Aorta (tissue), 5 donors: ENCODE measurements at regions not wholly inside any gene's neighbourhood (a gene's known extent, or its start where the extent isn't known, plus 50 kb on each side); places are given as distances from the start of the nearest gene placed in this dataset.
"Not testable (repeated sequence)": the region's sequence is repeated elsewhere in the genome, so short reads cannot be mapped to it uniquely, and the experiment has no call there.

Source experiments
- ATAC-seq: fragments of 200-7000 bp; cut with Tn5 transposase; one replicate; pipeline ENCODE4 v1.9.1; 2022; ENCODE audit warnings: moderate library complexity; ENCODE audit not compliant: low FRiP score
- DNase-seq, 2 donors: peaks; one replicate each; pipeline ENCODE4 v3.0.0-alpha.2; 2020
- H3K27ac ChIP-seq, 2 donors: one replicate each; pipeline ENCODE4 v1.5.1; 2013; ENCODE audit warnings: low read length in 2 of 2, mild to moderate bottlenecking in 2 of 2, moderate library complexity in 2 of 2, control low read depth in 1 of 2, inconsistent platforms in 1 of 2, low read depth in 1 of 2
- H3K27me3 ChIP-seq, 2 donors: one replicate each; pipeline ENCODE4 v1.6.1; 2013; ENCODE audit warnings: control low read depth in 1 of 2, low read length in 1 of 2, mild to moderate bottlenecking in 1 of 2, moderate library complexity in 1 of 2; ENCODE audit not compliant: insufficient read depth in 2 of 2, control insufficient read depth in 1 of 2
- H3K36me3 ChIP-seq, 2 donors: one replicate each; pipeline ENCODE4 v1.6.1; 2013; ENCODE audit warnings: control low read depth in 1 of 2, low read length in 1 of 2, mild to moderate bottlenecking in 1 of 2; ENCODE audit not compliant: insufficient read depth in 2 of 2, control insufficient read depth in 1 of 2
- H3K4me1 ChIP-seq, 2 donors: one replicate each; pipeline ENCODE4 v1.6.1; 2013; ENCODE audit warnings: low read length in 2 of 2, control low read depth in 1 of 2, mild to moderate bottlenecking in 1 of 2, moderate library complexity in 1 of 2; ENCODE audit not compliant: insufficient read depth in 2 of 2, control insufficient read depth in 1 of 2
- H3K4me3 ChIP-seq, 2 donors: one replicate each; pipeline ENCODE4 v1.5.1; 2013; ENCODE audit warnings: low read length in 2 of 2, control low read depth in 1 of 2, mild to moderate bottlenecking in 1 of 2
- H3K9me3 ChIP-seq: one replicate; pipeline ENCODE4 v1.6.1; 2013; ENCODE audit warnings: mild to moderate bottlenecking, low read length; ENCODE audit not compliant: control insufficient read depth
- WGBS, 2 donors: extraction: QIAGEN DNeasy Blood & Tissue Kit; methylation state at CpG; one replicate each; pipeline ENCODE4 v1.1.7; 2013; 5-methylcytosine and 5-hydroxymethylcytosine counted together
- intact Hi-C, 2 donors: fragments of 100-400 bp; cut with DNase I; formaldehyde crosslinking; loops; one replicate each; pipeline versions ENCODE4 v1.14.2 to v1.15.0; 2022
- donor health status: healthy with polysubstance abuse.
- donor health status: Bipolar disorder and iron deficiency.
- donor health status: DM: no; HTN: no; CAD: no.
- donor health status: DM: no; HTN: no; CAD: no.
- donor health status: DM: yes; HTN: yes; CAD: no.

- WGBS, 2 donors, result 31 to 32% methylated on average over 9 of the region's 9 CpGs
- no peak overlapping the region for H3K27ac ChIP-seq
- no peaks in the 10 kb centered on the region for H3K4me1 ChIP-seq
- DNase-seq (no peak), ATAC-seq (no peak)
- H3K9me3 ChIP-seq, result no peaks in the 10 kb centered on the region
- intact Hi-C loops, result no loop called here
- no peaks in the 10 kb centered on the region for H3K27me3 ChIP-seq
- no peaks in the 10 kb centered on the region for H3K36me3 ChIP-seq
- no peak overlapping the region for H3K4me3 ChIP-seq
These were observed 220.1 kb upstream of the MSX2 start for GRCh38 chr5:174504266-174504726.

DNA sequence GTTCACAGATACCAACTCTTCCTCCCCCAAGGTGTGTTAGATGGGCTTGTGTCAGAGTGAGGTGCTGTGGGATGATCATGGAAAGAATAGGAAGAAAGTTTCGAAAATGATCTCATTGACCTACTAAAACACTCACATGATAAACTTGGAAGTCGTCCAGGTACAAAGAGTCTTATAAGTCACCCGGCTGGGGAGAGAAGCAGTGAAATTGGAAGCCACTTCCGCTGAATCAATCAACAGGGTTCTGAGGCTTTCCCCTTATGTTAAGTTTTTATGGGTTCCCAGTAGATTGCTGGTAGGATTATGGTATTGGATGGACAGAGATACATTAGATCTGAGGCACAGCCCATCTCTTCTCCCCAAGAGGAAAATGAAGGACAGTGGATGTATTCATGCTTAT lies 218.8 kb upstream of the MSX2 start:
- ATAC-seq (no peak), DNase-seq (no peak)
- H3K4me3 ChIP-seq, result no peak overlapping the region
- no peaks in the 10 kb centered on the region for H3K4me1 ChIP-seq
- no peaks in the 10 kb centered on the region for H3K9me3 ChIP-seq
- no peak overlapping the region for H3K27ac ChIP-seq
- 66 to 72% methylated on average over 4 of the region's 4 CpGs for WGBS, 2 donors
- H3K27me3 ChIP-seq, result no peaks in the 10 kb centered on the region
- intact Hi-C loops, result no loop called here
- no peaks in the 10 kb centered on the region for H3K36me3 ChIP-seq

GRCh38 chr5:174510782-174511453 lies 213.5 kb upstream of the MSX2 start:
- H3K36me3 ChIP-seq, H3K4me3 ChIP-seq, ATAC-seq, H3K4me1 ChIP-seq, H3K9me3 ChIP-seq, DNase-seq, H3K27ac ChIP-seq, intact Hi-C loops, H3K27me3 ChIP-seq: not testable (repeated sequence)
- 52 to 68% methylated on average over 11 of the region's 11 CpGs for WGBS, 2 donors

DNA sequence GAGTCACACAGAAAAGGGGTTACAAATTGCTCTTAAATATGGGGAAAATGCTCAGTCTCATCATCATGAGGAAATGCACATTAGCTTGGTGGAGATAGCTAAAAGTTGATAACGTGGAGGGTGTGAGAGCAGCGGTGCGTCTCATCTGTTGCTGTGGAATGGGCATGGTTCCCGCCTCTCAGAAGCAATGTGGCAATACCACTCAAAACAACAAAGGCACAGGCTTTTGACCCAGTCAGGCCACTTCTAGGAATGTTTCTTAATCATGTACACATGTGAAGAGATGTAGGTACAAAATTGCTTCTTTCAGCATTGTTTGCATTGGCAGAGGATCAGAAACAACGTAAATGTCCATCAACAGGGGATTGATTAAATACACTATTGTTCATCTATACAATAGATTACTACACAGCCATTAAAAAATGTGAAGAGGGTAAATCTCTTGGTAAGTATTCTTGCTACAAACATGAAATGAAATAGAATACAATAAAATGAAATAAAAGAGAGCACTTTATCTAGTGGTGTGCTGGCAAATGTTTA lies 212.6 kb upstream of the MSX2 start:
- Histone ChIP-seq H3K27ac (no peak overlapping the region), H3K36me3 (no peaks in the 10 kb centered on the region), H3K4me1 (no peaks in the 10 kb centered on the region), H3K9me3 (no peaks in the 10 kb centered on the region), H3K4me3 (no peak overlapping the region), H3K27me3 (no peaks in the 10 kb centered on the region)
- WGBS, 2 donors, result 72 to 76% methylated on average over 5 of the region's 5 CpGs
- no peak for ATAC-seq
- DNase-seq, result no peak
- intact Hi-C loops, result no loop called here

GRCh38 chr5:174514325-174514724 lies 210.1 kb upstream of the MSX2 start:
- ATAC-seq (no peak), DNase-seq (peak in 1 of 2 donors; percentile 30)
- 80 to 83% methylated on average over 4 of the region's 4 CpGs for WGBS, 2 donors
- Histone ChIP-seq H3K9me3 (no peaks in the 10 kb centered on the region), H3K4me3 (no peak overlapping the region), H3K36me3 (no peaks in the 10 kb centered on the region), H3K4me1 (no peaks in the 10 kb centered on the region), H3K27ac (no peak overlapping the region), H3K27me3 (no peaks in the 10 kb centered on the region)
- intact Hi-C loops, result no loop called here

DNA sequence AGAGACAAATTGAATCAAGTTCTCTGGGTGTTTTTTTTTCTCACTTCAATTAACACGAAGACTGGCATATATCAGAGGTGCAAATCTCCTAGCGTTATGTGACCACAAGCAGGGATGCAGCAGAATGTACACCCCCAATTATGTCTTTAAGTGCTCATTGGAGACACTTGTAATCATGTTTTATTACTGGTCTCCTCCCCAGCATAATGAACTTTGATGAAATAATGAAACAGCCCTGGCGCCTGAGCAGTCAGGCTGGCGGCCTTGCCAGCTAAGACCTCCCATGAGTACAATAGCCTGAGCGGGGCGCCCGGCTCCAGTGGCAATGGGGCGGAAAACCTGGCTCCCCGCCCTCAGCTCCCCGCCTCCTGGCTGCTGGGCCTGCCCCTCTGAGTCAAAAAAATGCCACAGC lies 209.4 kb upstream of the MSX2 start:
- 58 to 69% methylated on average over 10 of the region's 10 CpGs for whole genome bisulfite sequencing, 2 donors
- DNase-seq, result peak in 1 of 2 donors; percentile 61
- Histone ChIP-seq H3K4me3 (no peak overlapping the region), H3K4me1 (no peaks in the 10 kb centered on the region), H3K36me3 (no peaks in the 10 kb centered on the region), H3K27me3 (no peaks in the 10 kb centered on the region), H3K9me3 (no peaks in the 10 kb centered on the region), H3K27ac (no peak overlapping the region)
- peak; percentile 19 for ATAC-seq
- intact Hi-C loops, result no loop called here

GRCh38 chr5:174516741-174517140 lies 207.6 kb upstream of the MSX2 start:
- Histone ChIP-seq H3K36me3 (no peaks in the 10 kb centered on the region), H3K9me3 (no peaks in the 10 kb centered on the region), H3K4me1 (no peaks in the 10 kb centered on the region), H3K27ac (no peak overlapping the region), H3K27me3 (no peaks in the 10 kb centered on the region), H3K4me3 (no peak overlapping the region)
- DNase-seq, result no peak
- intact Hi-C loops, result no loop called here
- WGBS, 2 donors, result 79 to 94% methylated on average over 1 of the region's 1 CpG
- no peak for ATAC-seq

DNA sequence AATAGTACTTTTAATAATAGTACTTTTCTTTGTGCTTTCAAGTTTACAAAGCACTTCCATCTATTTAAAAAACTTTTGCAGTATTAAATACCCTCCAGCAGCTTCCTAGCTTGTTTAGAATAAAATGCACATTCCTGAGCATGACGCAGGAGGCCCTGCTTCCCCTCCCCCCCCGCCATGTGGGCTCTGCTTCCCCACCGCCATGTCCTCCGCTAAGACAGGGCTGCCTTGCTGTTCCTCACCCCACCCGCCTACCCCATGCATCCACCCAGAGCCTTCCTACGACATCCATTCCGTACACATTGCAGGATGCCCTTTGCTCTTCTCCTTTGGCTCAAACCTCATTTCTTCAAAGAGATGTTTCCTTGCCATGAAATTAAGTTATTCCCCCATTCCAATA lies 205.9 kb upstream of the MSX2 start:
- DNase-seq (no peak), ATAC-seq (no peak)
- H3K27ac ChIP-seq, result no peak overlapping the region
- no peak overlapping the region for H3K4me3 ChIP-seq
- intact Hi-C loops, result no loop called here
- H3K36me3 ChIP-seq, result no peaks in the 10 kb centered on the region
- no peaks in the 10 kb centered on the region for H3K4me1 ChIP-seq
- H3K27me3 ChIP-seq, result no peaks in the 10 kb centered on the region
- 76% methylated on average over 7 of the region's 7 CpGs for WGBS, 2 donors
- H3K9me3 ChIP-seq, result no peaks in the 10 kb centered on the region
